SHP77 (cell line): ENCODE measurements at regions not wholly inside any gene's neighbourhood (a gene's known extent, or its start where the extent isn't known, plus 50 kb on each side); places are given as distances from the start of the nearest gene placed in this dataset.

ENCODE experiments used
- DNase-seq, 2 experiments: peaks; one replicate each; lab custom pipeline; 2025; lab: John Stamatoyannopoulos, UW

- no peak for DNase-seq
Observed at GRCh38 chr3:76065964-76066363, 280.6 kb upstream of the ZNF717 start.

- no peak for DNase-seq
Observed at GRCh38 chr3:76078101-76078500, 292.8 kb upstream of the ZNF717 start.

GRCh38 chr3:76083992-76084391 lies 298.6 kb upstream of the ZNF717 start:
- no peak for DNase-seq

- DNase-seq, result no peak
Observed at GRCh38 chr3:76096036-76096435, 310.7 kb upstream of the ZNF717 start.

GRCh38 chr3:76096836-76097588 lies 311.7 kb upstream of the ZNF717 start:
- no peak for DNase-seq

- no peak for DNase-seq
Observed at GRCh38 chr3:76097589-76097969, 312.2 kb upstream of the ZNF717 start.

GRCh38 chr3:76099956-76100355 lies 314.6 kb upstream of the ZNF717 start:
- DNase-seq, result no peak

GRCh38 chr3:76107935-76108570 lies 322.7 kb upstream of the ZNF717 start:
- DNase-seq, result peak; percentile 5 to 15

- no peak for DNase-seq
Observed at GRCh38 chr3:76111808-76112207, 326.5 kb upstream of the ZNF717 start.

- DNase-seq, result no peak
Observed at GRCh38 chr3:76122007-76122406, 336.7 kb upstream of the ZNF717 start.

- no peak for DNase-seq
Observed at GRCh38 chr3:76129441-76129840, 344.1 kb upstream of the ZNF717 start.

GRCh38 chr3:76131396-76132153 lies 346.2 kb upstream of the ZNF717 start:
- DNase-seq, result no peak

- peak in 1 of 2 experiments; percentile 21 for DNase-seq
Observed at GRCh38 chr3:76132154-76132470, 346.8 kb upstream of the ZNF717 start.

- no peak for DNase-seq
Observed at GRCh38 chr3:76134166-76134565, 348.8 kb upstream of the ZNF717 start.

GRCh38 chr3:76138921-76139320 lies 353.6 kb upstream of the ZNF717 start:
- no peak for DNase-seq

- DNase-seq, result no peak
Observed at GRCh38 chr3:76147846-76148245, 362.5 kb upstream of the ZNF717 start.

- DNase-seq, result no peak
Observed at GRCh38 chr3:76152028-76152427, 366.7 kb upstream of the ZNF717 start.

GRCh38 chr3:76161856-76162255 lies 376.5 kb upstream of the ZNF717 start:
- DNase-seq, result no peak

GRCh38 chr3:76171647-76172046 lies 386.3 kb upstream of the ZNF717 start:
- no peak for DNase-seq

- no peak for DNase-seq
Observed at GRCh38 chr3:76177610-76178009, 392.3 kb upstream of the ZNF717 start.

- no peak for DNase-seq
Observed at GRCh38 chr3:76178412-76178811, 393.1 kb upstream of the ZNF717 start.

- no peak for DNase-seq
Observed at GRCh38 chr3:76181213-76181612, 395.9 kb upstream of the ZNF717 start.

- no peak for DNase-seq
Observed at GRCh38 chr3:76198086-76198485, 412.7 kb upstream of the ZNF717 start.
